SK-N-SH (cell line): ENCODE measurements at regions not wholly inside any gene's neighbourhood (a gene's known extent, or its start where the extent isn't known, plus 50 kb on each side); places are given as distances from the start of the nearest gene placed in this dataset.

Experiments
- CTCF ChIA-PET: fragments of 300-600, 350-600 bp; formaldehyde crosslinking; extraction: SDS; loops from one replicate; lab custom pipeline; 2021; lab: Yijun Ruan, JAX
- POLR2A ChIA-PET: fragments of 350-600 bp; sonication (Branson Sonifier 250); formaldehyde crosslinking; extraction: SDS; loops from one replicate; lab custom pipeline; 2020; ENCODE audit warnings: antibody characterized with exemption, inconsistent platforms; lab: Yijun Ruan, JAX
- DNase-seq: peaks from one replicate; pipeline ENCODE4 v3.0.0; 2012
- H2AFZ ChIP-seq: fragments of 200-600 bp; sonication (generic); 2 replicates; pipeline ENCODE4 v1.8.1; 2016; ENCODE audit warnings: antibody characterized with exemption, mild to moderate bottlenecking, low read depth
- H3F3A ChIP-seq: fragments of 200-600 bp; sonication (generic); replicated peaks from 2 replicates; pipeline ENCODE3; 2016; ENCODE audit warnings: antibody characterized with exemption, mild to moderate bottlenecking; ENCODE audit not compliant: insufficient read depth
- H3K27ac ChIP-seq, 2 experiments: fragments of 200-500 bp in 1 of 2; fragments of 200-600 bp in 1 of 2; sonication (Bioruptor generic) in 1 of 2; sonication (generic), shearing (Covaris generic) in 1 of 2; 2 replicates each; pipeline versions ENCODE4 v1.5.1 to v1.6.1; 2014 to 2016; ENCODE audit warnings: low read depth in 2 of 2, inconsistent platforms in 1 of 2, low read length in 1 of 2, mild to moderate bottlenecking in 1 of 2, mixed read lengths in 1 of 2
- H3K27me3 ChIP-seq: fragments of 200-600 bp; sonication (generic), shearing (Covaris generic); 2 replicates; pipeline ENCODE4 v1.6.1; 2016; ENCODE audit warnings: mixed run types; ENCODE audit not compliant: insufficient read depth
- H3K36me3 ChIP-seq, 2 experiments: fragments of 200-500 bp in 1 of 2; fragments of 200-600 bp in 1 of 2; sonication (Bioruptor generic) in 1 of 2; sonication (generic) in 1 of 2; replicated peaks in 1 of 2; 2 replicates each; pipeline versions ENCODE3 to v1.5.1; 2014 to 2016; ENCODE audit warnings: low read length in 1 of 2, mild to moderate bottlenecking in 1 of 2; ENCODE audit not compliant: insufficient read depth in 2 of 2, control insufficient read depth in 1 of 2
- H3K4me1 ChIP-seq, 2 experiments: fragments of 200-500 bp in 1 of 2; fragments of 200-600 bp in 1 of 2; sonication (Bioruptor generic) in 1 of 2; sonication (generic), shearing (Covaris generic) in 1 of 2; 2 replicates each; pipeline versions ENCODE4 v1.5.1 to v1.6.1; 2014 to 2016; ENCODE audit warnings: low read depth in 1 of 2, low read length in 1 of 2, mixed run types in 1 of 2; ENCODE audit not compliant: insufficient read depth in 2 of 2, control insufficient read depth in 1 of 2
- H3K4me2 ChIP-seq: fragments of 200-600 bp; sonication (generic), shearing (Covaris generic); 2 replicates; pipeline ENCODE4 v1.6.1; 2017; ENCODE audit warnings: mixed run types
- H3K4me3 ChIP-seq, 2 experiments: fragments of 200-500 bp in 1 of 2; fragments of 200-600 bp in 1 of 2; sonication (Bioruptor generic) in 1 of 2; sonication (generic), shearing (Covaris generic) in 1 of 2; 2 replicates each; pipeline versions ENCODE4 v1.5.1 to v1.8.1; 2014 to 2016; ENCODE audit warnings: low read depth in 2 of 2, inconsistent platforms in 1 of 2, low read length in 1 of 2, mild to moderate bottlenecking in 1 of 2, mixed read lengths in 1 of 2, moderate library complexity in 1 of 2
- H3K79me2 ChIP-seq: fragments of 200-600 bp; sonication (generic); 2 replicates; pipeline ENCODE4 v1.8.1; 2017; ENCODE audit warnings: mild to moderate bottlenecking; ENCODE audit not compliant: insufficient read depth
- H3K9ac ChIP-seq: fragments of 200-600 bp; sonication (generic); 2 replicates; pipeline ENCODE4 v1.6.1; 2017; ENCODE audit warnings: mixed run types
- H3K9me2 ChIP-seq: fragments of 200-600 bp; sonication (generic); 2 replicates; pipeline ENCODE4 v1.6.1; 2017; ENCODE audit warnings: mixed run types
- H3K9me3 ChIP-seq: fragments of 200-600 bp; sonication (generic); 2 replicates; pipeline ENCODE4 v1.6.1; 2017; ENCODE audit warnings: mixed run types, mild to moderate bottlenecking, moderate library complexity
- H4K20me1 ChIP-seq: fragments of 200-600 bp; sonication (generic); 2 replicates; pipeline ENCODE4 v1.6.1; 2017; ENCODE audit warnings: mild to moderate bottlenecking, mixed run types; ENCODE audit not compliant: insufficient read depth
- CTCF ChIP-seq: fragments of 200-600 bp; sonication (generic); IDR thresholded peaks from 2 replicates; pipeline ENCODE4 v1.6.1; 2017; ENCODE audit warnings: antibody characterized with exemption, mild to moderate bottlenecking, moderate library complexity
- ELF1 ChIP-seq: IDR thresholded peaks from 2 replicates; pipeline ENCODE4 v1.4.0; 2012
- EP300 ChIP-seq, 2 experiments: IDR thresholded peaks; 2 replicates each; pipeline versions ENCODE4 v1.4.0 to v1.6.1; 2012; ENCODE audit warnings: borderline replicate concordance in 1 of 2, low read depth in 1 of 2, low read length in 1 of 2
- EZH2phosphoT487 ChIP-seq: fragments of 200-600 bp; sonication (generic); IDR thresholded peaks from 2 replicates; pipeline ENCODE4 v1.6.1; 2017; ENCODE audit warnings: low read depth, mixed run types, mild to moderate bottlenecking, antibody characterized with exemption, moderate library complexity, borderline replicate concordance
- FOSL2 ChIP-seq: IDR thresholded peaks from 2 replicates; pipeline ENCODE4 v1.4.0; 2012; ENCODE audit warnings: low read depth, mild to moderate bottlenecking, moderate library complexity, borderline replicate concordance
- FOXJ3 ChIP-seq: sonication (generic); formaldehyde crosslinking; IDR thresholded peaks from 2 replicates; pipeline ENCODE4 v1.5.1; 2020; ENCODE audit warnings: mild to moderate bottlenecking, missing genetic modification reagents
- GABPA ChIP-seq: IDR thresholded peaks from 2 replicates; pipeline ENCODE4 v1.4.0; 2012; ENCODE audit warnings: low read depth, mild to moderate bottlenecking
- GATA2 ChIP-seq: sonication (generic); formaldehyde crosslinking; IDR thresholded peaks from 2 replicates; pipeline ENCODE4 v1.5.0; 2020; ENCODE audit warnings: mild to moderate bottlenecking, missing genetic modification reagents
- MAX ChIP-seq: IDR thresholded peaks from 2 replicates; pipeline ENCODE4 v1.4.0; 2012; ENCODE audit warnings: low read depth
- MEF2A ChIP-seq: IDR thresholded peaks from 2 replicates; pipeline ENCODE4 v1.4.0; 2012; ENCODE audit warnings: low read depth, borderline replicate concordance
- MXI1 ChIP-seq: IDR thresholded peaks from 2 replicates; pipeline ENCODE4 v1.6.1; 2012; ENCODE audit warnings: mild to moderate bottlenecking, low read depth, low read length, improper control_type of control experiment
- NFIC ChIP-seq: IDR thresholded peaks from 2 replicates; pipeline ENCODE4 v1.4.0; 2012; ENCODE audit warnings: borderline replicate concordance
- POLR2AphosphoS5 ChIP-seq: IDR thresholded peaks from 2 replicates; pipeline ENCODE4 v1.6.1; 2012; ENCODE audit warnings: low read depth, low read length
- RAD21 ChIP-seq: IDR thresholded peaks from 2 replicates; pipeline ENCODE4 v1.6.1; 2012; ENCODE audit warnings: mild to moderate bottlenecking, low read length
- RCOR1 ChIP-seq: fragments of 150-350 bp; IDR thresholded peaks from 2 replicates; pipeline ENCODE4 v1.6.1; 2017; ENCODE audit warnings: antibody characterized with exemption, low read length
- RFX5 ChIP-seq: IDR thresholded peaks from 2 replicates; pipeline ENCODE4 v1.6.1; 2012; ENCODE audit warnings: mild to moderate bottlenecking, improper control_type of control experiment, low read length
- RXRA ChIP-seq: IDR thresholded peaks from 2 replicates; pipeline ENCODE4 v1.4.0; 2012; ENCODE audit warnings: low read depth, mild to moderate bottlenecking, borderline replicate concordance
- SIN3A ChIP-seq: IDR thresholded peaks from 2 replicates; pipeline ENCODE4 v1.6.1; 2012; ENCODE audit warnings: low read depth, mild to moderate bottlenecking, low read length, moderate library complexity, borderline replicate concordance
- TCF12 ChIP-seq: IDR thresholded peaks from 2 replicates; pipeline ENCODE4 v1.4.0; 2012
- TEAD4 ChIP-seq: IDR thresholded peaks from 2 replicates; pipeline ENCODE4 v1.4.0; 2012; ENCODE audit warnings: mild to moderate bottlenecking, borderline replicate concordance; ENCODE audit not compliant: insufficient read depth
- USF1 ChIP-seq: IDR thresholded peaks from 2 replicates; pipeline ENCODE4 v1.4.0; 2012; ENCODE audit warnings: low read depth, borderline replicate concordance
- USF2 ChIP-seq: fragments of 150-350 bp; IDR thresholded peaks from 2 replicates; pipeline ENCODE4 v1.6.1; 2017; ENCODE audit warnings: antibody characterized with exemption, low read length, low read depth, borderline replicate concordance
- ZBTB33 ChIP-seq: IDR thresholded peaks from 2 replicates; pipeline ENCODE4 v1.4.0; 2012; ENCODE audit warnings: low read depth, borderline replicate concordance
- WGBS: methylation state at CpG from one replicate; pipeline ENCODE4 v1.1.6; 2017; ENCODE audit warnings: low lambda C conversion rate; 5-methylcytosine and 5-hydroxymethylcytosine counted together
- TF ChIP-seq, protein P1 (sequence below): IDR thresholded peaks from 2 replicates; pipeline ENCODE4; 2012

DNA sequence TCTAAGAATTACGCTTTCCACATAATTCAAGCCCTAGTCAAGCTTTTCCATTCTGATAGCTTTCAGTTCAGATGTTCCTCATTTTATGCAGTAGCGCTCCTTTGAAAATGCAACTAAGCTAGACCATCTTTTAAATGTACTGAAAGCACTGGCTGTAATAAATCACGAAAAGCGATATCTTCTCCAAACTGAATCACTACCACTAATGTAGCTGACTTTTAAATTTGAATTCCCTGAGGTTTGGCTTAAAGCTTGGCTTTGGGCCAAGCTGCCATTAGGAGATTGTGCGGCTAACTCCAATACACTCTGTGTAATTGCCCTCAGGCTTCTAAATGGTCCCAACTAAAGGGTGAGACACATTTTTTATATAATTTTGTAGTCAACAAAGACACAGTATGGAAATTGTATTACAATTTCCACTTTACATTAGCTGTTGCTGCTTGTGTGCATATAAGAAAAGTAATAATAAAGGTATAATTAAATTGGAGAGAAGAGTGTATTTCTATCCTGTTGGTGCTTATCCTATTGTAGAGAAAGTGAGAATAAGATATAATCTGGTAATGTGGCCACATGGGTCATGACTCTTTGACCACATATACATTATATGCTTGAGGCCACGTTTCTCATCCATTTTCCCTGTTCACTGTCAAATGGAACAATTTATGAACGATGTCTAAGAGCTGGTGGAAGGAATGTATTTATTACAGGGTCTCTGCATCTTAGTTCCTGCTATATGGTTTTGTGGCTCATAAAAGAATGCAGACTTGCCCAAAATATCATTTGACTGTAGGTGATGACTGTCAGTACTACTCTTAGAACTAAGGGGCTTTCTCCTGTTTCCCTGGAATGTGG is 118.7 kb upstream of the TAF11L2 start:
- H2AFZ ChIP-seq = 0 out of 2 replicates have a peak overlapping the region, but pooled peaks have one; percentile 35
- peak overlapping the region in 1 of 2 experiments; percentile 66; a peak in 1 of 4 replicates for H3K27ac ChIP-seq
- no peaks in the 10 kb centered on the region for H3K9me3 ChIP-seq
- no peaks in the 10 kb centered on the region for H3K9me2 ChIP-seq
- H3F3A ChIP-seq = no peaks in the 10 kb centered on the region
- no peak overlapping the region for H3K9ac ChIP-seq
- WGBS = 16% methylated on average over 7 of the region's 7 CpGs
- no peaks in the 10 kb centered on the region for H4K20me1 ChIP-seq
- peaks cover 8 to 31% of the 10 kb centered on the region in 2 experiments; a peak in 3 of 4 replicates for H3K4me1 ChIP-seq
- ChIA-PET POLR2A (interaction anchor here (1.1 kb wide), 1 partner anchor 98 kb away, joined by 3 read pairs; no protein-coding TSS in a partner anchor), CTCF (interaction anchor here (1.2 to 1.7 kb wide), 3 partner anchors 9 to 189 kb away, joined by 3 to 6 read pairs (median 3); no protein-coding TSS in a partner anchor)
- H3K36me3 ChIP-seq = no peaks in the 10 kb centered on the region
- H3K79me2 ChIP-seq = no peaks in the 10 kb centered on the region
- no peak overlapping the region for H3K4me2 ChIP-seq
- no peaks in the 10 kb centered on the region; the same call in 1 of the 2 replicates for H3K27me3 ChIP-seq
- peak; percentile 53 for DNase-seq
- no peak overlapping the region for H3K4me3 ChIP-seq
- TF ChIP-seq, protein P1, sequence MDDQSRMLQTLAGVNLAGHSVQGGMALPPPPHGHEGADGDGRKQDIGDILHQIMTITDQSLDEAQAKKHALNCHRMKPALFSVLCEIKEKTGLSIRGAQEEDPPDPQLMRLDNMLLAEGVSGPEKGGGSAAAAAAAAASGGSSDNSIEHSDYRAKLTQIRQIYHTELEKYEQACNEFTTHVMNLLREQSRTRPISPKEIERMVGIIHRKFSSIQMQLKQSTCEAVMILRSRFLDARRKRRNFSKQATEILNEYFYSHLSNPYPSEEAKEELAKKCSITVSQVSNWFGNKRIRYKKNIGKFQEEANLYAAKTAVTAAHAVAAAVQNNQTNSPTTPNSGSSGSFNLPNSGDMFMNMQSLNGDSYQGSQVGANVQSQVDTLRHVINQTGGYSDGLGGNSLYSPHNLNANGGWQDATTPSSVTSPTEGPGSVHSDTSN = peak; percentile 63
- TF ChIP-seq ZBTB33 (no peak), NFIC (peak; percentile 56), USF2 (no peak), EZH2phosphoT487 (no peak), MXI1 (no peak), MEF2A (0 out of 2 replicates have a peak, but pooled peaks have one; percentile 15), RAD21 (0 out of 2 replicates have a peak, but pooled peaks have one; percentile 8), MAX (no peak), FOSL2 (no peak), RFX5 (no peak), RXRA (0 out of 2 replicates have a peak, but pooled peaks have one; percentile 7), RCOR1 (peak; percentile 23; the same call in 1 of the 2 replicates), SIN3A (no peak), ELF1 (no peak), TCF12 (peak; percentile 53), POLR2AphosphoS5 (0 out of 2 replicates have a peak, but pooled peaks have one; percentile 9), USF1 (no peak), GABPA (no peak), EP300 (IDR thresholded peaks at IDR 0.05; ENCODE audit: borderline replicate concordance in 1 of 2, low read depth in 1 of 2, low read length in 1 of 2) (peak in 1 of 2 experiments; percentile 30; a peak in 1 of 4 replicates), FOXJ3 (0 out of 2 replicates have a peak, but pooled peaks have one; percentile 39), CTCF (no peak), GATA2 (CRISPR knock-in tag) (peak; percentile 48; the same call in 1 of the 2 replicates), TEAD4 (0 out of 2 replicates have a peak, but pooled peaks have one; percentile 9)
